ENCODE measurements at regions not wholly inside any gene's neighbourhood (a gene's known extent, or its start where the extent isn't known, plus 50 kb on each side); places are given as distances from the start of the nearest gene placed in this dataset.

- Histone ChIP-seq H3K4me3 (replicated peaks; ENCODE audit: insufficient read depth, low read length) (no peak overlapping the region), H3K27ac (replicated peaks) (no peak overlapping the region), H3K27me3 (ENCODE audit: insufficient read depth, poor library complexity, severe bottlenecking) (no peaks in the 10 kb centered on the region)
- TF ChIP-seq POLR2AphosphoS5 (IDR thresholded peaks at IDR 0.05; ENCODE audit: low read depth) (no peak), GABPA (IDR thresholded peaks at IDR 0.05; ENCODE audit: low read depth) (no peak), CTCF (IDR thresholded peaks at IDR 0.05; ENCODE audit: insufficient read depth, low read length) (no peak), REST (IDR thresholded peaks at IDR 0.05; ENCODE audit: insufficient replicate concordance, low read depth) (no peak), SPI1 (IDR thresholded peaks at IDR 0.05; ENCODE audit: borderline replicate concordance, low read depth) (no peak)
- DNase-seq (ENCODE audit: low read depth in 1 of 2, low spot score in 1 of 2): no peak
Observed at GRCh38 chr4:125529071-125529470, 214.3 kb downstream of the FAT4 start.

GRCh38 chr4:125538670-125539069 lies 223.9 kb downstream of the FAT4 start:
- Histone ChIP-seq H3K27ac (replicated peaks) (no peak overlapping the region), H3K4me3 (replicated peaks; ENCODE audit: insufficient read depth, low read length) (no peak overlapping the region), H3K27me3 (ENCODE audit: insufficient read depth, poor library complexity, severe bottlenecking) (no peaks in the 10 kb centered on the region)
- TF ChIP-seq REST (IDR thresholded peaks at IDR 0.05; ENCODE audit: insufficient replicate concordance, low read depth): no peak
- TF ChIP-seq GABPA (IDR thresholded peaks at IDR 0.05; ENCODE audit: low read depth): no peak
- no peak for TF ChIP-seq CTCF (IDR thresholded peaks at IDR 0.05; ENCODE audit: insufficient read depth, low read length)
- DNase-seq (ENCODE audit: low read depth in 1 of 2, low spot score in 1 of 2): no peak

GRCh38 chr4:125539691-125540090 lies 224.9 kb downstream of the FAT4 start:
- no peak overlapping the region for H3K4me3 ChIP-seq (replicated peaks; ENCODE audit: insufficient read depth, low read length)

More at GRCh38 chr4:125539691-125540090, 224.9 kb downstream of the FAT4 start:
- DNase-seq (ENCODE audit: low read depth in 1 of 2, low spot score in 1 of 2): no peak
- no peak for TF ChIP-seq POLR2AphosphoS5 (IDR thresholded peaks at IDR 0.05; ENCODE audit: low read depth)
- no peak for TF ChIP-seq REST (IDR thresholded peaks at IDR 0.05; ENCODE audit: insufficient replicate concordance, low read depth)
- no peak for TF ChIP-seq SPI1 (IDR thresholded peaks at IDR 0.05; ENCODE audit: borderline replicate concordance, low read depth)
- TF ChIP-seq CTCF (IDR thresholded peaks at IDR 0.05; ENCODE audit: insufficient read depth, low read length): no peak
- no peak for TF ChIP-seq GABPA (IDR thresholded peaks at IDR 0.05; ENCODE audit: low read depth)
- Histone ChIP-seq H3K27ac (replicated peaks) (no peak overlapping the region), H3K27me3 (ENCODE audit: insufficient read depth, poor library complexity, severe bottlenecking) (no peaks in the 10 kb centered on the region)

Measured in HL-60 (cell line).